Lung (tissue), 11 donors: ENCODE measurements at regions not wholly inside any gene's neighbourhood (a gene's known extent, or its start where the extent isn't known, plus 50 kb on each side); places are given as distances from the start of the nearest gene placed in this dataset.

Experiments used
- ATAC-seq: fragments of 200-7000 bp; cut with Tn5 transposase; one replicate; pipeline ENCODE4 v1.9.1; 2020; ENCODE audit warnings: moderate number of reproducible peaks; ENCODE audit not compliant: insufficient read depth, low FRiP score
- DNase-seq, 3 donors: peaks; one replicate each; pipeline ENCODE4 v3.0.0-alpha.2; 2013 to 2017
- H3K27ac ChIP-seq, 2 donors: one replicate each; pipeline ENCODE4 v1.5.1; 2013; ENCODE audit warnings: mild to moderate bottlenecking in 2 of 2, moderate library complexity in 2 of 2, control low read depth in 1 of 2, inconsistent platforms in 1 of 2, low read depth in 1 of 2, low read length in 1 of 2
- H3K27me3 ChIP-seq, 3 donors: one replicate each; pipeline ENCODE4 v1.5.1; 2013; ENCODE audit warnings: low read length in 2 of 3; ENCODE audit not compliant: control insufficient read depth in 3 of 3, insufficient read depth in 3 of 3
- H3K36me3 ChIP-seq, 4 donors: one replicate each; pipeline ENCODE4 v1.5.1; 2013; ENCODE audit warnings: low read length in 4 of 4, mild to moderate bottlenecking in 1 of 4, moderate library complexity in 1 of 4; ENCODE audit not compliant: control insufficient read depth in 4 of 4, insufficient read depth in 4 of 4
- H3K4me1 ChIP-seq, 5 donors: one replicate each; pipeline ENCODE4 v1.5.1; 2013; ENCODE audit warnings: low read length in 5 of 5, mild to moderate bottlenecking in 2 of 5, moderate library complexity in 1 of 5; ENCODE audit not compliant: control insufficient read depth in 5 of 5, insufficient read depth in 5 of 5
- H3K4me3 ChIP-seq: one replicate; pipeline ENCODE4 v1.5.1; 2013; ENCODE audit warnings: mild to moderate bottlenecking, control low read depth, moderate library complexity
- H3K9ac ChIP-seq, 2 donors: one replicate each; pipeline ENCODE4 v1.5.1; 2013; ENCODE audit warnings: low read length in 2 of 2, control low read depth in 1 of 2; ENCODE audit not compliant: insufficient read depth in 1 of 2
- H3K9me3 ChIP-seq, 4 donors: one replicate each; pipeline ENCODE4 v1.5.1; 2013; ENCODE audit warnings: low read length in 3 of 4, mild to moderate bottlenecking in 1 of 4, moderate library complexity in 1 of 4; ENCODE audit not compliant: control insufficient read depth in 4 of 4, insufficient read depth in 3 of 4
- WGBS, 2 donors: extraction: QIAGEN DNeasy Blood & Tissue Kit; methylation state at CpG; one replicate each; pipeline ENCODE4 v1.1.7; 2013; 5-methylcytosine and 5-hydroxymethylcytosine counted together
- TF ChIP-seq, protein P1 (sequence below): IDR thresholded peaks from 2 replicates; pipeline ENCODE4 v1.5.1; 2012; ENCODE audit warnings: mild to moderate bottlenecking; ENCODE audit errors: control extremely low read depth, extremely low read depth
- donor health status: control.
- donor health status: control.
- donor health status: Bipolar disorder and iron deficiency.
- donor health status: healthy.
- donor health status: DM: yes; HTN: yes; CAD: no.

DNA sequence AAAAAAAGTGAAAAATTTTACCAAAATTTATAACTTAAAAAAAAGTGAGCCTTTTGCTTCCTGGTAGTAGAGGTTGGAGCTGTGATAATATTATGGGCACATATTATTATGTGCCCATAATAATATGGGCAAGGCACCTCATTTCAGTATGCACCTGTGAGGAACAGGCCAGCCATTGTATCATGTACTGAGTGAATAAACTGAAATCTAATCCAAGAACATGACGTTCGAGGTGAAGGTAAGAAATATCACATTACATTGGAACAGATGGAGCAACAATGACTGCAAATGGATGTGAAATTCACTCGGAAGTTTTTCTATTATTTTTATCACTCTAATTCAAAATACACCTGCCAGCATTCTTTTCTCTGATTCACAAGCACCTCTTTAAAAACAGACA, 216.0 kb downstream of the KLF6 start:
- no peaks in the 10 kb centered on the region for H3K27me3 ChIP-seq
- no peak overlapping the region for H3K27ac ChIP-seq
- 89 to 93% methylated on average over 3 of the region's 3 CpGs for WGBS, 2 donors
- TF ChIP-seq, protein P1, sequence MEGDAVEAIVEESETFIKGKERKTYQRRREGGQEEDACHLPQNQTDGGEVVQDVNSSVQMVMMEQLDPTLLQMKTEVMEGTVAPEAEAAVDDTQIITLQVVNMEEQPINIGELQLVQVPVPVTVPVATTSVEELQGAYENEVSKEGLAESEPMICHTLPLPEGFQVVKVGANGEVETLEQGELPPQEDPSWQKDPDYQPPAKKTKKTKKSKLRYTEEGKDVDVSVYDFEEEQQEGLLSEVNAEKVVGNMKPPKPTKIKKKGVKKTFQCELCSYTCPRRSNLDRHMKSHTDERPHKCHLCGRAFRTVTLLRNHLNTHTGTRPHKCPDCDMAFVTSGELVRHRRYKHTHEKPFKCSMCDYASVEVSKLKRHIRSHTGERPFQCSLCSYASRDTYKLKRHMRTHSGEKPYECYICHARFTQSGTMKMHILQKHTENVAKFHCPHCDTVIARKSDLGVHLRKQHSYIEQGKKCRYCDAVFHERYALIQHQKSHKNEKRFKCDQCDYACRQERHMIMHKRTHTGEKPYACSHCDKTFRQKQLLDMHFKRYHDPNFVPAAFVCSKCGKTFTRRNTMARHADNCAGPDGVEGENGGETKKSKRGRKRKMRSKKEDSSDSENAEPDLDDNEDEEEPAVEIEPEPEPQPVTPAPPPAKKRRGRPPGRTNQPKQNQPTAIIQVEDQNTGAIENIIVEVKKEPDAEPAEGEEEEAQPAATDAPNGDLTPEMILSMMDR: no peak
- no peaks in the 10 kb centered on the region for H3K36me3 ChIP-seq
- ATAC-seq (no peak), DNase-seq (no peak)
- no peak overlapping the region for H3K4me3 ChIP-seq
- H3K9me3 ChIP-seq: peaks cover 0 to 6% (median 2%) of the 10 kb centered on the region in 4 donors
- H3K9ac ChIP-seq: no peak overlapping the region
- peaks cover 0 to 13% (median 4%) of the 10 kb centered on the region in 5 donors for H3K4me1 ChIP-seq

DNA sequence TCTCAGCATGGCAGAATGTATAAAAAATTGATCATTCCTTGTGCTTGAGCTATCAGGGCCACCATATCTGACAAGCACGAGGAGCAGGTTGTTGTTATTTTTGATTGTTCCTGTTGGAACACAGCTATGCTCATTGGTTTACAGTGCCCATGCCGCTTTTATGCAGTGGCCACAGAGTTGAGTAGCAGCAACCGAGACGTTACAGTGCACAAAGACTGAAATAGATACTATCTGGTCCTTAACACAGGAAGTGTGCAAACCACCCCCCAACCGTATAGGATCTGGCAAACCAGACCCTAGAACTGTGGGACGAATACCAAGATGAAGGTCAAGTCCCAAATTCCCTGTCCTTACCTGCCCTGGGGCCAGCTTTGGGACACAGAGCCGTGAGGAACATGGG, 216.6 kb downstream of the KLF6 start:
- 48 to 65% methylated on average over 7 of the region's 7 CpGs for WGBS, 2 donors
- H3K4me1 ChIP-seq: peaks cover 0 to 13% (median 4%) of the 10 kb centered on the region in 5 donors
- H3K9me3 ChIP-seq: peaks cover 0 to 6% (median 2%) of the 10 kb centered on the region in 4 donors
- ATAC-seq (no peak), DNase-seq (no peak)
- H3K9ac ChIP-seq: no peak overlapping the region
- H3K27me3 ChIP-seq: no peaks in the 10 kb centered on the region
- no peaks in the 10 kb centered on the region for H3K36me3 ChIP-seq
- TF ChIP-seq, protein P1: no peak
- no peak overlapping the region for H3K4me3 ChIP-seq
- H3K27ac ChIP-seq: no peak overlapping the region

- ATAC-seq (no peak), DNase-seq (no peak)
- Histone ChIP-seq H3K9ac (no peak overlapping the region), H3K27me3 (no peaks in the 10 kb centered on the region), H3K4me3 (no peak overlapping the region), H3K9me3 (peaks cover 0 to 6% (median 2%) of the 10 kb centered on the region in 4 donors), H3K36me3 (no peaks in the 10 kb centered on the region), H3K4me1 (peaks cover 0 to 13% (median 4%) of the 10 kb centered on the region in 5 donors), H3K27ac (no peak overlapping the region)
- TF ChIP-seq, protein P1: no peak
- 85 to 93% methylated on average over 9 of the region's 9 CpGs for WGBS, 2 donors
Measured at GRCh38 chr10:3567291-3567963, 217.6 kb downstream of the KLF6 start.

- H3K9me3 ChIP-seq: peaks cover 0 to 6% (median 2%) of the 10 kb centered on the region in 4 donors
- no peak overlapping the region for H3K4me3 ChIP-seq
- WGBS, 2 donors: 92 to 95% methylated on average over 1 of the region's 1 CpG
- ATAC-seq (no peak), DNase-seq (no peak)
- H3K27ac ChIP-seq: no peak overlapping the region
- no peak overlapping the region for H3K9ac ChIP-seq
- TF ChIP-seq, protein P1: no peak
- peaks cover 0 to 13% (median 1%) of the 10 kb centered on the region in 5 donors for H3K4me1 ChIP-seq
- no peaks in the 10 kb centered on the region for H3K36me3 ChIP-seq
- no peaks in the 10 kb centered on the region for H3K27me3 ChIP-seq
Measured at GRCh38 chr10:3566627-3567026, 218.4 kb downstream of the KLF6 start.
